Fibroblast of lung (primary cell): ENCODE measurements at regions not wholly inside any gene's neighbourhood (a gene's known extent, or its start where the extent isn't known, plus 50 kb on each side); places are given as distances from the start of the nearest gene placed in this dataset.

Experiments
- DNase-seq, 2 donors: peaks; one replicate each; pipeline versions ENCODE4 v3.0.0 to v3.0.0-alpha.2; 2010; ENCODE audit warnings: low read depth in 2 of 2
- H2AFZ ChIP-seq: 2 replicates; pipeline ENCODE4 v1.5.1; 2012; ENCODE audit warnings: low read length, control low read depth, inconsistent platforms
- H3K27ac ChIP-seq: 2 replicates; pipeline ENCODE4 v1.5.1; 2011; ENCODE audit warnings: low read length, control low read depth; ENCODE audit not compliant: insufficient read depth
- H3K27me3 ChIP-seq: 2 replicates; pipeline ENCODE4 v1.5.1; 2011; ENCODE audit warnings: mild to moderate bottlenecking, low read length; ENCODE audit not compliant: control insufficient read depth, insufficient read depth
- H3K36me3 ChIP-seq: 2 replicates; pipeline ENCODE4 v1.5.1; 2011; ENCODE audit warnings: low read length; ENCODE audit not compliant: control insufficient read depth, insufficient read depth
- H3K4me1 ChIP-seq: 2 replicates; pipeline ENCODE4 v1.5.1; 2011; ENCODE audit warnings: low read length; ENCODE audit not compliant: control insufficient read depth, insufficient read depth; ENCODE audit errors: extremely low read depth
- H3K4me2 ChIP-seq: 2 replicates; pipeline ENCODE4 v1.5.1; 2011; ENCODE audit warnings: low read length, control low read depth; ENCODE audit not compliant: insufficient read depth; ENCODE audit errors: extremely low read depth
- H3K4me3 ChIP-seq, 4 experiments: fragments of 200-600 bp in 1 of 4; sonication (generic) in 1 of 4; replicated peaks in 1 of 4; 2 replicates each; pipeline ENCODE4 v1.5.1; 2011 to 2016; ENCODE audit warnings: low read length in 4 of 4, low read depth in 3 of 4, mild to moderate bottlenecking in 3 of 4, control low read depth in 2 of 4, inconsistent platforms in 1 of 4, mixed read lengths in 1 of 4; ENCODE audit not compliant: insufficient read depth in 1 of 4; ENCODE audit errors: control extremely low read depth in 1 of 4
- H3K79me2 ChIP-seq: 2 replicates; pipeline ENCODE4 v1.5.1; 2012; ENCODE audit warnings: mild to moderate bottlenecking, low read length, inconsistent platforms; ENCODE audit not compliant: control insufficient read depth, insufficient read depth
- H3K9ac ChIP-seq: 2 replicates; pipeline ENCODE4 v1.5.1; 2011; ENCODE audit warnings: mild to moderate bottlenecking, low read length, control low read depth; ENCODE audit not compliant: insufficient read depth
- H3K9me3 ChIP-seq: 2 replicates; pipeline ENCODE4 v1.5.1; 2012; ENCODE audit warnings: low read depth, low read length; ENCODE audit not compliant: control insufficient read depth, insufficient read depth
- H4K20me1 ChIP-seq: 2 replicates; pipeline ENCODE4 v1.5.1; 2011; ENCODE audit warnings: low read length; ENCODE audit not compliant: control insufficient read depth, insufficient read depth; ENCODE audit errors: extremely low read depth
- CTCF ChIP-seq, 2 donors: IDR thresholded peaks in 1 of 2; conservative IDR thresholded peaks in 1 of 2; 1 replicate in 1 of 2; 2 replicates in 1 of 2; pipeline ENCODE4 v1.5.1; 2011 to 2012; ENCODE audit warnings: low read length in 2 of 2, control low read depth in 1 of 2, inconsistent platforms in 1 of 2, low read depth in 1 of 2, mild to moderate bottlenecking in 1 of 2
- EZH2 ChIP-seq: IDR thresholded peaks from 2 replicates; pipeline ENCODE4 v1.5.1; 2012; ENCODE audit warnings: low read length, control low read depth, mild to moderate bottlenecking; ENCODE audit errors: missing control alignments

GRCh38 chr2:220043990-220044335 is 416.5 kb downstream of the SLC4A3 start:
- Histone ChIP-seq H3K9me3 (no peaks in the 10 kb centered on the region), H3K4me1 (no peaks in the 10 kb centered on the region), H3K9ac (no peak overlapping the region), H3K79me2 (no peaks in the 10 kb centered on the region), H3K4me3 (no peak overlapping the region), H3K27me3 (no peaks in the 10 kb centered on the region), H3K4me2 (no peak overlapping the region), H2AFZ (no peak overlapping the region), H4K20me1 (no peaks in the 10 kb centered on the region), H3K27ac (no peak overlapping the region), H3K36me3 (no peaks in the 10 kb centered on the region)
- DNase-seq: no peak
- TF ChIP-seq CTCF (conservative IDR thresholded peaks at IDR 0.05 in 1 of 2, IDR thresholded peaks at IDR 0.05 in 1 of 2; ENCODE audit: low read depth in 1 of 2, low read length in 2 of 2) (no peak), EZH2 (no peak)

GRCh38 chr2:220044383-220044782 is 417.0 kb downstream of the SLC4A3 start:
- Histone ChIP-seq H4K20me1 (no peaks in the 10 kb centered on the region), H3K4me1 (no peaks in the 10 kb centered on the region), H3K4me3 (no peak overlapping the region), H3K4me2 (no peak overlapping the region), H3K36me3 (no peaks in the 10 kb centered on the region), H3K9me3 (no peaks in the 10 kb centered on the region), H3K27me3 (no peaks in the 10 kb centered on the region), H2AFZ (no peak overlapping the region), H3K9ac (no peak overlapping the region), H3K27ac (no peak overlapping the region), H3K79me2 (no peaks in the 10 kb centered on the region)
- no peak for DNase-seq
- TF ChIP-seq CTCF (conservative IDR thresholded peaks at IDR 0.05 in 1 of 2, IDR thresholded peaks at IDR 0.05 in 1 of 2; ENCODE audit: low read depth in 1 of 2, low read length in 2 of 2): no peak
- no peak for TF ChIP-seq EZH2

GRCh38 chr2:220046507-220046906 is 419.1 kb downstream of the SLC4A3 start:
- Histone ChIP-seq H3K27me3 (no peaks in the 10 kb centered on the region), H4K20me1 (no peaks in the 10 kb centered on the region), H3K9ac (no peak overlapping the region), H3K4me1 (no peaks in the 10 kb centered on the region), H2AFZ (no peak overlapping the region), H3K9me3 (no peaks in the 10 kb centered on the region), H3K79me2 (no peaks in the 10 kb centered on the region), H3K27ac (no peak overlapping the region), H3K36me3 (no peaks in the 10 kb centered on the region), H3K4me2 (no peak overlapping the region), H3K4me3 (no peak overlapping the region)
- no peak for DNase-seq
- no peak for TF ChIP-seq CTCF (conservative IDR thresholded peaks at IDR 0.05 in 1 of 2, IDR thresholded peaks at IDR 0.05 in 1 of 2; ENCODE audit: low read depth in 1 of 2, low read length in 2 of 2)
- TF ChIP-seq EZH2: no peak
